Natural killer cell (primary cell): ENCODE measurements at regions not wholly inside any gene's neighbourhood (a gene's known extent, or its start where the extent isn't known, plus 50 kb on each side); places are given as distances from the start of the nearest gene placed in this dataset.

Experiments
- ATAC-seq, 3 donors: fragments of 150-1000 bp in 2 of 3; fragments of 200-7000 bp in 1 of 3; cut with Tn5 transposase; 1 replicate in 1 of 3; 2 replicates in 2 of 3; pipeline ENCODE4 v1.10.0; 2021; ENCODE audit warnings: mild to moderate bottlenecking in 2 of 3, moderate library complexity in 2 of 3
- DNase-seq, 2 donors: peaks; one replicate each; pipeline versions ENCODE4 v3.0.0 to v3.0.0-alpha.2; 2013 to 2021; ENCODE audit warnings: mixed read lengths in 1 of 2
- H3K27ac ChIP-seq: one replicate; pipeline ENCODE4 v1.5.1; 2013; ENCODE audit warnings: mild to moderate bottlenecking, low read length
- H3K27me3 ChIP-seq: one replicate; pipeline ENCODE4 v1.6.1; 2013; ENCODE audit warnings: low read length; ENCODE audit not compliant: control insufficient read depth, insufficient read depth
- H3K36me3 ChIP-seq: one replicate; pipeline ENCODE4 v1.6.1; 2013; ENCODE audit warnings: low read length; ENCODE audit not compliant: control insufficient read depth, insufficient read depth
- H3K4me1 ChIP-seq: one replicate; pipeline ENCODE4 v1.6.1; 2013; ENCODE audit warnings: low read length; ENCODE audit not compliant: control insufficient read depth, insufficient read depth
- H3K4me3 ChIP-seq: one replicate; pipeline ENCODE4 v1.5.1; 2013; ENCODE audit warnings: low read length
- H3K9me3 ChIP-seq: one replicate; pipeline ENCODE4 v1.6.1; 2013; ENCODE audit warnings: low read length; ENCODE audit not compliant: control insufficient read depth, insufficient read depth
- H3K27ac Mint-ChIP-seq, 2 donors: one replicate each; pipeline ENCODE4 v1.8.0; 2022; ENCODE audit warnings: mild to moderate bottlenecking in 2 of 2, mixed read lengths in 2 of 2, moderate library complexity in 1 of 2
- H3K27me3 Mint-ChIP-seq, 2 donors: one replicate each; pipeline ENCODE4 v1.8.0; 2022; ENCODE audit warnings: low read depth in 2 of 2, mixed read lengths in 2 of 2
- H3K36me3 Mint-ChIP-seq: one replicate; pipeline ENCODE4 v1.8.0; 2022; ENCODE audit warnings: mixed read lengths
- H3K4me1 Mint-ChIP-seq, 2 donors: one replicate each; pipeline ENCODE4 v1.8.0; 2022; ENCODE audit warnings: mixed read lengths in 2 of 2
- H3K4me3 Mint-ChIP-seq: one replicate; pipeline ENCODE4 v1.8.0; 2022; ENCODE audit warnings: mild to moderate bottlenecking, moderate library complexity, mixed read lengths
- H3K9me3 Mint-ChIP-seq, 2 donors: one replicate each; pipeline ENCODE4 v1.8.0; 2022; ENCODE audit warnings: mixed read lengths in 2 of 2
- WGBS: methylation state at CpG from one replicate; pipeline ENCODE4 v1.1.7; 2013; ENCODE audit warnings: missing lambda C conversion rate; ENCODE audit not compliant: insufficient coverage; 5-methylcytosine and 5-hydroxymethylcytosine counted together
- intact Hi-C: fragments of 100-400 bp; cut with micrococcal nuclease; formaldehyde crosslinking; loops from one replicate; pipeline ENCODE4 v1.14.2; 2022
- TF ChIP-seq, protein P1 (sequence below): fragments of 200-600 bp; IDR thresholded peaks from one replicate; pipeline ENCODE4 v1.8.0; 2022; ENCODE audit warnings: antibody characterized with exemption

- no peak overlapping the region for H3K4me3 ChIP-seq
Measured at GRCh38 chr2:105989070-105989469, 205.0 kb downstream of the UXS1 start.

DNA sequence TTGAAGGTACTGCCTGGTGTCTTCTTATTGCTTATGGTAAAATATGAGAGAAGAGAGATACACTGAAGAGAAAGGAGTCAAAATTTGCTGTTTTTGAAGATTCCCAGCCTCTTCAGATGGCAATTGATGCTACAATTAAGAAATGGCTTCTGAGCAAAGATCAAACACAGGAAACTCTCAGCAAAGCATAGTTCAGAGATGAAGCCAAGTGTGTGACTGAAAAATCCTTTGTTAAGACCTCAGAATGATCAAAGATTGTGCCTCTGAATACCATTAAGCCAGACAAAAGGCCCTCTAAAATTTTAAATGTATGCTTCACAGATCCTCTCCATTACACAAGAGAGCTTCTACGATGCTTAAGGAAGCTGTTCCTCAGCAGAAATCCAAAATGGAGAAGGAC lies 216.3 kb downstream of the UXS1 start:
- Mint-ChIP-seq H3K27me3 (peaks cover 0 to 6% of the 10 kb centered on the region in 2 donors), H3K27ac (no peak overlapping the region), H3K4me1 (no peaks in the 10 kb centered on the region), H3K36me3 (no peaks in the 10 kb centered on the region), H3K9me3 (peaks cover 0 to 2% of the 10 kb centered on the region in 2 donors), H3K4me3 (no peak overlapping the region)
- DNase-seq (peak in 1 of 2 donors; percentile 24), ATAC-seq (no peak)
- Histone ChIP-seq H3K4me3 (no peak overlapping the region), H3K4me1 (no peaks in the 10 kb centered on the region), H3K9me3 (peaks cover 7% of the 10 kb centered on the region), H3K36me3 (no peaks in the 10 kb centered on the region), H3K27me3 (no peaks in the 10 kb centered on the region), H3K27ac (no peak overlapping the region)
- WGBS, result 86% methylated on average over 1 of the region's 1 CpG
- intact Hi-C loops, result no loop called here
- TF ChIP-seq, protein P1, sequence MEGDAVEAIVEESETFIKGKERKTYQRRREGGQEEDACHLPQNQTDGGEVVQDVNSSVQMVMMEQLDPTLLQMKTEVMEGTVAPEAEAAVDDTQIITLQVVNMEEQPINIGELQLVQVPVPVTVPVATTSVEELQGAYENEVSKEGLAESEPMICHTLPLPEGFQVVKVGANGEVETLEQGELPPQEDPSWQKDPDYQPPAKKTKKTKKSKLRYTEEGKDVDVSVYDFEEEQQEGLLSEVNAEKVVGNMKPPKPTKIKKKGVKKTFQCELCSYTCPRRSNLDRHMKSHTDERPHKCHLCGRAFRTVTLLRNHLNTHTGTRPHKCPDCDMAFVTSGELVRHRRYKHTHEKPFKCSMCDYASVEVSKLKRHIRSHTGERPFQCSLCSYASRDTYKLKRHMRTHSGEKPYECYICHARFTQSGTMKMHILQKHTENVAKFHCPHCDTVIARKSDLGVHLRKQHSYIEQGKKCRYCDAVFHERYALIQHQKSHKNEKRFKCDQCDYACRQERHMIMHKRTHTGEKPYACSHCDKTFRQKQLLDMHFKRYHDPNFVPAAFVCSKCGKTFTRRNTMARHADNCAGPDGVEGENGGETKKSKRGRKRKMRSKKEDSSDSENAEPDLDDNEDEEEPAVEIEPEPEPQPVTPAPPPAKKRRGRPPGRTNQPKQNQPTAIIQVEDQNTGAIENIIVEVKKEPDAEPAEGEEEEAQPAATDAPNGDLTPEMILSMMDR, result no peak

More at GRCh38 chr2:105989070-105989469, 205.0 kb downstream of the UXS1 start:
- Mint-ChIP-seq H3K4me3 (no peak overlapping the region), H3K27ac (no peak overlapping the region), H3K36me3 (peaks cover 41% of the 10 kb centered on the region), H3K4me1 (peaks cover 0 to 9% of the 10 kb centered on the region in 2 donors), H3K9me3 (peaks cover 11 to 15% of the 10 kb centered on the region in 2 donors), H3K27me3 (no peaks in the 10 kb centered on the region)
- peaks cover 7% of the 10 kb centered on the region for H3K4me1 ChIP-seq
- H3K9me3 ChIP-seq, result peaks cover 22% of the 10 kb centered on the region
- ATAC-seq (no peak), DNase-seq (no peak)
- H3K27me3 ChIP-seq, result no peaks in the 10 kb centered on the region
- H3K36me3 ChIP-seq, result no peaks in the 10 kb centered on the region
- no peak overlapping the region for H3K27ac ChIP-seq
- intact Hi-C loops, result no loop called here
- TF ChIP-seq, protein P1, result no peak

DNA sequence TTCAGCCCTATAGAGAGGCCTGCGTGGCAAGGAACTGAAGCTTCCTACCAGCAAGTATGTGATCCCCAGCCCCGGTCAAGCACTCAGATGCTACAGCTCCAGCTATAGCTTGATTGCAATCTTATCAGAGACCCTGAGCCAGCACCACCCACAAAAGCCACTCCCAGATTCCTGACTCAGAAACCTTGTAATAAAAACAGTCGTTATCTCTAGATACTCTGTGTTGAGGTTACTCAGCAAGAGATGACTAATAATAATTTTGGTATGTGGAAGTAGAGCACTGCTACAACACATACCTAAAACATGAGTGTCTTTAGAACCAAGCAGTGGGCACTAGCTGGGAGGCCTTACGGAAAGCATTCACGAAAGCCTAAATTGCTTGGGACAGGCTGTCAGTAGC lies 216.9 kb downstream of the UXS1 start:
- 98% methylated on average over 4 of the region's 5 CpGs for WGBS
- DNase-seq (no peak), ATAC-seq (no peak)
- Histone ChIP-seq H3K9me3 (peaks cover 7% of the 10 kb centered on the region), H3K36me3 (no peaks in the 10 kb centered on the region), H3K4me1 (no peaks in the 10 kb centered on the region), H3K27ac (no peak overlapping the region), H3K27me3 (no peaks in the 10 kb centered on the region), H3K4me3 (no peak overlapping the region)
- Mint-ChIP-seq H3K36me3 (no peaks in the 10 kb centered on the region), H3K4me3 (no peak overlapping the region), H3K27me3 (peaks cover 0 to 6% of the 10 kb centered on the region in 2 donors), H3K4me1 (no peaks in the 10 kb centered on the region), H3K27ac (no peak overlapping the region), H3K9me3 (peaks cover 0 to 2% of the 10 kb centered on the region in 2 donors)
- TF ChIP-seq, protein P1, result no peak
- intact Hi-C loops, result no loop called here

DNA sequence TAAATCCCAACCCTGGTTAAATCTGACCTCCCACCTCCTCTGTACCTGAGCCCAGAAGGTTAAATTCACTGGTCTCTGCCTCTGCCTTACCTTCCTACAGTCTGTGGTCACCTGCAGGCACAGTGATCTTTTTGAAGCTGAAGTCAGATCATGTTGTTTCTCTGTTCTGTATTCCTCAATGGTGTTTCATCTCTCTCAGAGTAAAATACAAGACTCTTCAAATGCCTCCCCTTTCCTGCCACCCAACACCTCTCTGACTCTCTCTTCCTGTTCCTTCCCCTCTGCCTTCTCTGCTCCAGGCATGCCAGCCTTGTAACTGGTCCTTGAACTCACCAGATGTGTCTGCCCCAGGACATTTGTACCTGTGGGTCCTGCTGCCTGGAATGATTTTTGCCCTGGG lies 219.3 kb downstream of the UXS1 start:
- peaks cover 7% of the 10 kb centered on the region for H3K9me3 ChIP-seq
- Mint-ChIP-seq H3K36me3 (no peaks in the 10 kb centered on the region), H3K4me1 (no peaks in the 10 kb centered on the region), H3K9me3 (peaks cover 0 to 2% of the 10 kb centered on the region in 2 donors), H3K27ac (no peak overlapping the region), H3K4me3 (no peak overlapping the region), H3K27me3 (peaks cover 0 to 6% of the 10 kb centered on the region in 2 donors)
- H3K4me3 ChIP-seq, result no peak overlapping the region
- H3K27me3 ChIP-seq, result no peaks in the 10 kb centered on the region
- TF ChIP-seq, protein P1, result no peak
- DNase-seq (no peak), ATAC-seq (no peak)
- H3K27ac ChIP-seq, result no peak overlapping the region
- H3K4me1 ChIP-seq, result no peaks in the 10 kb centered on the region
- intact Hi-C loops, result no loop called here
- H3K36me3 ChIP-seq, result no peaks in the 10 kb centered on the region
